ENCODE measurements at regions not wholly inside any gene's neighbourhood (a gene's known extent, or its start where the extent isn't known, plus 50 kb on each side); places are given as distances from the start of the nearest gene placed in this dataset.

GRCh38 chr7:67593794-67594193 lies 597.2 kb downstream of the TYW1 start (continued):
- TF ChIP-seq RXRA (IDR thresholded peaks at IDR 0.05) (no peak), HNF4G (IDR thresholded peaks at IDR 0.05) (no peak)

GRCh38 chr7:67595431-67596180 lies 599.0 kb downstream of the TYW1 start:
- WGBS = 83% methylated on average over 15 of the region's 15 CpGs
- Histone ChIP-seq H3K27ac (ENCODE audit: low read depth in 1 of 2, low read length in 2 of 2) (no peak overlapping the region), H3K27me3 (ENCODE audit: control insufficient read depth in 4 of 4, insufficient read depth in 4 of 4, low read length in 3 of 4) (no peaks in the 10 kb centered on the region), H3K9ac (ENCODE audit: low read depth in 1 of 2, low read length in 2 of 2) (no peak overlapping the region), H3K4me3 (ENCODE audit: low read depth in 1 of 3, low read length in 3 of 3) (no peak overlapping the region), H3K36me3 (ENCODE audit: control insufficient read depth in 4 of 4, insufficient read depth in 3 of 4, low read depth in 1 of 4, low read length in 3 of 4) (no peaks in the 10 kb centered on the region), H3K4me1 (ENCODE audit: control insufficient read depth in 4 of 4, insufficient read depth in 4 of 4, low read length in 3 of 4) (no peaks in the 10 kb centered on the region), H3K9me3 (ENCODE audit: control insufficient read depth in 4 of 4, low read length in 3 of 4) (no peaks in the 10 kb centered on the region)
- DNase-seq (ENCODE audit: low spot score) = no peak
- no peak for TF ChIP-seq ZBTB33 (IDR thresholded peaks at IDR 0.05)
- no peak for TF ChIP-seq SP1 (IDR thresholded peaks at IDR 0.05)
- no peak for TF ChIP-seq ATF3 (IDR thresholded peaks at IDR 0.05)
- TF ChIP-seq RXRA (IDR thresholded peaks at IDR 0.05) = no peak
- no peak for TF ChIP-seq NR2F2 (IDR thresholded peaks at IDR 0.05)
- TF ChIP-seq FOXA2 (IDR thresholded peaks at IDR 0.05) = no peak
- TF ChIP-seq EGR1 (IDR thresholded peaks at IDR 0.05; ENCODE audit: low read depth in 2 of 2) = no peak
- TF ChIP-seq TAF1 (conservative IDR thresholded peaks at IDR 0.05) = no peak
- no peak for TF ChIP-seq CTCF (IDR thresholded peaks at IDR 0.05; ENCODE audit: low read depth, low read length, missing input control)
- no peak for TF ChIP-seq MAX (IDR thresholded peaks at IDR 0.05)
- TF ChIP-seq JUND (IDR thresholded peaks at IDR 0.05) = no peak
- TF ChIP-seq YY1 (IDR thresholded peaks at IDR 0.05) = no peak
- TF ChIP-seq FOXA1 (IDR thresholded peaks at IDR 0.05) = no peak
- TF ChIP-seq RAD21 (IDR thresholded peaks at IDR 0.05) = no peak
- no peak for TF ChIP-seq HNF4A (conservative IDR thresholded peaks at IDR 0.05)
- no peak for TF ChIP-seq REST (IDR thresholded peaks at IDR 0.05)
- TF ChIP-seq GABPA (IDR thresholded peaks at IDR 0.05 in 1 of 2, conservative IDR thresholded peaks at IDR 0.05 in 1 of 2) = no peak
- no peak for TF ChIP-seq HNF4G (IDR thresholded peaks at IDR 0.05)
